HepG2 (cell line): ENCODE measurements at regions not wholly inside any gene's neighbourhood (a gene's known extent, or its start where the extent isn't known, plus 50 kb on each side); places are given as distances from the start of the nearest gene placed in this dataset.

Experiments used
- CEBPB ChIP-seq: IDR thresholded peaks from 2 replicates; pipeline ENCODE4 v1.6.1; 2011; ENCODE audit warnings: low read depth, low read length, improper control_type of control experiment, borderline replicate concordance
- CTCF ChIP-seq: sonication (generic); formaldehyde crosslinking; IDR thresholded peaks from 2 replicates; pipeline ENCODE4 v1.5.0; 2020; ENCODE audit warnings: mild to moderate bottlenecking, missing genetic modification reagents, moderate library complexity
- NFYB ChIP-seq: sonication (generic); formaldehyde crosslinking; IDR thresholded peaks from 2 replicates; pipeline ENCODE4 v1.4.0; 2020; ENCODE audit warnings: missing genetic modification reagents
- ZBED4 ChIP-seq: sonication (generic); formaldehyde crosslinking; IDR thresholded peaks from 2 replicates; pipeline ENCODE4 v1.4.0; 2020; ENCODE audit warnings: missing genetic modification reagents, borderline replicate concordance
- ZNF274 ChIP-seq: sonication (generic); formaldehyde crosslinking; IDR thresholded peaks from 2 replicates; pipeline ENCODE4 v1.5.1; 2020; ENCODE audit warnings: mild to moderate bottlenecking, missing genetic modification reagents
- ZNF577 ChIP-seq: sonication (generic); formaldehyde crosslinking; IDR thresholded peaks from 2 replicates; pipeline ENCODE4 v1.4.0; 2020; ENCODE audit warnings: mild to moderate bottlenecking, low read depth, missing genetic modification reagents, borderline replicate concordance

- no peak for TF ChIP-seq CTCF (CRISPR knock-in tag)
- no peak for TF ChIP-seq NFYB (CRISPR knock-in tag)
- no peak for TF ChIP-seq ZNF274 (CRISPR knock-in tag)
- TF ChIP-seq ZNF577 (CRISPR knock-in tag): no peak
- TF ChIP-seq CEBPB: no peak
- TF ChIP-seq ZBED4 (CRISPR knock-in tag): no peak
Observed at GRCh38 chr16:55101026-55101425, 170.4 kb downstream of the IRX5 start.
